H1 (cell line): ENCODE measurements at regions not wholly inside any gene's neighbourhood (a gene's known extent, or its start where the extent isn't known, plus 50 kb on each side); places are given as distances from the start of the nearest gene placed in this dataset.
A peak's percentile ranks its signal among the peaks of the same experiment; 100 is the strongest.

ENCODE experiments used
- CTCF ChIA-PET: fragments of 300-600 bp; sonication (Branson Sonifier 250); formaldehyde crosslinking; loops from one replicate; lab custom pipeline; 2021; ENCODE audit not compliant: partially characterized antibody; lab: Charles Lee
- POLR2A ChIA-PET: fragments of 300-600 bp; sonication (Branson Sonifier 250); formaldehyde crosslinking; loops from one replicate; lab custom pipeline; 2021; ENCODE audit warnings: inconsistent platforms; ENCODE audit not compliant: partially characterized antibody; lab: Charles Lee
- DNase-seq, 2 experiments: peaks; one replicate each; pipeline versions ENCODE4 v3.0.0 to v3.0.0-alpha.2; 2010 to 2022; ENCODE audit warnings: low spot score in 2 of 2, low read depth in 1 of 2, mixed read lengths in 1 of 2
- FAIRE-seq: peaks from 2 replicates; lab custom pipeline; 2011; peaks lifted over from hg19 to GRCh38; lab: Jason Lieb, UNC
- H2AFZ ChIP-seq: 2 replicates; pipeline ENCODE4 v1.8.1; 2012; ENCODE audit warnings: low read length, inconsistent platforms
- H2AK5ac ChIP-seq: 2 replicates; pipeline ENCODE4 v1.6.1; 2013; ENCODE audit warnings: low read depth, low read length
- H2BK120ac ChIP-seq: replicated peaks from 2 replicates; pipeline ENCODE3; 2013; ENCODE audit warnings: low read depth, low read length, inconsistent platforms
- H2BK12ac ChIP-seq: 2 replicates; pipeline ENCODE4 v1.6.1; 2013; ENCODE audit warnings: low read depth, low read length
- H2BK15ac ChIP-seq: 2 replicates; pipeline ENCODE4 v1.6.1; 2013; ENCODE audit warnings: low read length
- H2BK20ac ChIP-seq: 2 replicates; pipeline ENCODE4 v1.6.1; 2013; ENCODE audit warnings: low read length
- H2BK5ac ChIP-seq: 2 replicates; pipeline ENCODE4 v1.6.1; 2013; ENCODE audit warnings: low read depth, low read length
- H3K14ac ChIP-seq: 2 replicates; pipeline ENCODE4 v1.6.1; 2013; ENCODE audit warnings: inconsistent platforms; ENCODE audit not compliant: insufficient read length
- H3K18ac ChIP-seq: 2 replicates; pipeline ENCODE4 v1.6.1; 2013; ENCODE audit warnings: low read length; ENCODE audit errors: extremely low read depth
- H3K23ac ChIP-seq: 2 replicates; pipeline ENCODE4 v1.6.1; 2013; ENCODE audit warnings: inconsistent platforms; ENCODE audit not compliant: insufficient read length
- H3K23me2 ChIP-seq: 2 replicates; pipeline ENCODE4 v1.6.1; 2013; ENCODE audit warnings: low read depth, low read length
- H3K27ac ChIP-seq: 2 replicates; pipeline ENCODE4 v1.6.1; 2011; ENCODE audit warnings: low read depth, low read length, inconsistent platforms
- H3K27me3 ChIP-seq, 4 experiments: replicated peaks in 1 of 4; 1 replicate in 1 of 4; 2 replicates in 3 of 4; pipeline versions ENCODE4 v1.6.1 to v1.8.1; 2011 to 2013; ENCODE audit warnings: low read length in 3 of 4, mild to moderate bottlenecking in 3 of 4, inconsistent platforms in 2 of 4, mixed read lengths in 2 of 4, moderate library complexity in 1 of 4; ENCODE audit not compliant: control insufficient read depth in 3 of 4, insufficient read depth in 3 of 4; ENCODE audit errors: extremely low read depth in 1 of 4
- H3K36me3 ChIP-seq, 4 experiments: 2 replicates each; pipeline versions ENCODE4 v1.6.1 to v1.8.1; 2011 to 2013; ENCODE audit warnings: mild to moderate bottlenecking in 4 of 4, low read length in 3 of 4, moderate library complexity in 2 of 4, control low read depth in 1 of 4, inconsistent platforms in 1 of 4; ENCODE audit not compliant: insufficient read depth in 4 of 4, control insufficient read depth in 2 of 4
- H3K4ac ChIP-seq: replicated peaks from 2 replicates; pipeline ENCODE3; 2013; ENCODE audit warnings: low read length, low read depth, mixed read lengths, inconsistent platforms; ENCODE audit not compliant: insufficient read length
- H3K4me1 ChIP-seq, 4 experiments: replicated peaks in 1 of 4; 1 replicate in 1 of 4; 2 replicates in 3 of 4; pipeline versions ENCODE4 v1.6.1 to v1.8.1; 2011 to 2013; ENCODE audit warnings: low read length in 3 of 4, inconsistent platforms in 2 of 4, mixed read lengths in 1 of 4; ENCODE audit not compliant: insufficient read depth in 4 of 4, control insufficient read depth in 3 of 4
- H3K4me2 ChIP-seq, 2 experiments: 2 replicates each; pipeline versions ENCODE4 v1.6.1 to v1.8.1; 2011 to 2013; ENCODE audit warnings: low read depth in 2 of 2, low read length in 2 of 2, control low read depth in 1 of 2, inconsistent platforms in 1 of 2, mild to moderate bottlenecking in 1 of 2; ENCODE audit not compliant: insufficient read depth in 1 of 2
- H3K4me3 ChIP-seq, 4 experiments: fragments of 200-600, 300-600 bp in 1 of 4; sonication (generic), shearing (Covaris generic), sonication (Bioruptor Twin) in 1 of 4; 2 replicates each; pipeline versions ENCODE4 v1.5.1 to v1.8.1; 2011 to 2016; ENCODE audit warnings: low read length in 4 of 4, low read depth in 3 of 4, control low read depth in 2 of 4, inconsistent platforms in 2 of 4, mild to moderate bottlenecking in 2 of 4, mixed read lengths in 1 of 4, moderate library complexity in 1 of 4; ENCODE audit not compliant: insufficient read depth in 2 of 4; ENCODE audit errors: extremely low read depth in 1 of 4
- H3K56ac ChIP-seq: replicated peaks from 2 replicates; pipeline ENCODE3; 2013; ENCODE audit warnings: low read depth, mild to moderate bottlenecking, mixed read lengths, low read length, inconsistent platforms; ENCODE audit not compliant: insufficient read length
- H3K79me1 ChIP-seq: 2 replicates; pipeline ENCODE4 v1.6.1; 2013; ENCODE audit warnings: low read depth, low read length, control low read depth
- H3K79me2 ChIP-seq, 2 experiments: 2 replicates each; pipeline versions ENCODE4 v1.6.1 to v1.8.1; 2012 to 2013; ENCODE audit warnings: low read length in 2 of 2, mild to moderate bottlenecking in 2 of 2, inconsistent platforms in 1 of 2; ENCODE audit not compliant: insufficient read depth in 2 of 2, control insufficient read depth in 1 of 2
- H3K9ac ChIP-seq, 4 experiments: replicated peaks in 1 of 4; 1 replicate in 1 of 4; 2 replicates in 3 of 4; pipeline versions ENCODE4 v1.6.1 to v1.8.1; 2011 to 2013; ENCODE audit warnings: low read depth in 3 of 4, low read length in 3 of 4, control low read depth in 2 of 4, mild to moderate bottlenecking in 2 of 4, moderate library complexity in 2 of 4, inconsistent platforms in 1 of 4; ENCODE audit errors: extremely low read depth in 1 of 4
- H3K9me3 ChIP-seq, 2 experiments: 2 replicates each; pipeline versions ENCODE4 v1.6.1 to v1.8.1; 2012 to 2013; ENCODE audit warnings: mild to moderate bottlenecking in 2 of 2, moderate library complexity in 2 of 2, control low read depth in 1 of 2, inconsistent platforms in 1 of 2, low read depth in 1 of 2, low read length in 1 of 2, mixed read lengths in 1 of 2; ENCODE audit not compliant: insufficient read depth in 2 of 2
- H4K20me1 ChIP-seq, 2 experiments: replicated peaks in 1 of 2; 2 replicates each; pipeline versions ENCODE3 to v1.8.1; 2011 to 2013; ENCODE audit warnings: inconsistent platforms in 2 of 2, low read length in 2 of 2, mild to moderate bottlenecking in 1 of 2; ENCODE audit not compliant: insufficient read depth in 2 of 2, control insufficient read depth in 1 of 2
- H4K5ac ChIP-seq: 2 replicates; pipeline ENCODE4 v1.6.1; 2013; ENCODE audit warnings: low read length, low read depth, mixed read lengths, inconsistent platforms; ENCODE audit not compliant: insufficient read length
- H4K8ac ChIP-seq: 2 replicates; pipeline ENCODE4 v1.8.0; 2013; ENCODE audit warnings: mild to moderate bottlenecking, moderate library complexity, low read length, inconsistent platforms; ENCODE audit not compliant: insufficient read depth; ENCODE audit errors: extremely low read depth
- H4K91ac ChIP-seq: replicated peaks from 2 replicates; pipeline ENCODE3; 2013; ENCODE audit warnings: low read length, mixed read lengths, inconsistent platforms; ENCODE audit not compliant: insufficient read length
- EGR1 ChIP-seq: IDR thresholded peaks from 2 replicates; pipeline ENCODE4 v1.6.1; 2011; ENCODE audit warnings: low read depth, low read length, borderline replicate concordance
- TCF12 ChIP-seq: IDR thresholded peaks from 2 replicates; pipeline ENCODE4 v1.6.1; 2011; ENCODE audit warnings: low read depth, mild to moderate bottlenecking, low read length
- WGBS, 2 experiments: shearing (Covaris generic) in 1 of 2; methylation state at CpG; one replicate each; pipeline versions ENCODE4 v1.1.6 to v1.1.7; 2013 to 2015; ENCODE audit warnings: low lambda C conversion rate in 2 of 2, mixed read lengths in 2 of 2, inconsistent platforms in 1 of 2, low coverage in 1 of 2, missing lambda C conversion rate in 1 of 2; ENCODE audit not compliant: insufficient replicate concordance in 2 of 2, insufficient coverage in 1 of 2, insufficient read length in 1 of 2; ENCODE audit errors: extremely low coverage in 1 of 2, missing lambda C conversion rate in 1 of 2; 5-methylcytosine and 5-hydroxymethylcytosine counted together

DNA sequence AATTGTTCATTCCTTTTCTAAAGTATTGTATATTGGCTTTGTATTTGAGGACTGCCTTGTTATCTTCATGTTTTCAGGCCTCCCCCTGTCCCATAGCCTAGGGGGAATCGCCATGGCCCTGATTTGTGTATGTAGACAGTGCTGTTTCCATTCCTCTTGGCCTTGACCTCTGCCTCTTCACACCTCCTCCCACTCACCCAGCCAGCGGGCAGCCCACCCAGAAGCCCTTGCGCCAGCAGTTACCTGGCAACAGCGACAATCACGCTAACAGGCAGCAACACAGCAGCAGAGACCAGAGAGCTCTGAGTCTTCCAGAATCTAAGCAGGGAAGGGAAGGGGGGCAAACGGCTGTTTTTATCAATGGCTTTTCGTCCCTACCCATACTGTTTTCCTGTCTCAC is 50.0 kb upstream of the NPL start:
- no peak overlapping the region for H3K18ac ChIP-seq
- no peak overlapping the region for H2BK20ac ChIP-seq
- no peaks in the 10 kb centered on the region for H3K23me2 ChIP-seq
- no peak overlapping the region for H3K4me3 ChIP-seq
- no peak overlapping the region for H2BK120ac ChIP-seq
- POLR2A ChIA-PET, result interaction anchor here (1.8 kb wide), 1 partner anchor 124 kb away, joined by 11 read pairs; no protein-coding TSS in a partner anchor
- H3K4ac ChIP-seq, result no peak overlapping the region
- no peaks in the 10 kb centered on the region for H3K36me3 ChIP-seq
- H2BK15ac ChIP-seq, result no peak overlapping the region
- H3K4me2 ChIP-seq, result no peak overlapping the region
- H2AFZ ChIP-seq, result no peak overlapping the region
- 85% methylated on average over 7 of the region's 7 CpGs; no CpG with 5 or more reads in 1 of the 2 experiments for WGBS, 2 experiments
- H2BK12ac ChIP-seq, result no peak overlapping the region
- H3K9ac ChIP-seq, result no peak overlapping the region
- no peak overlapping the region for H4K5ac ChIP-seq
- no peak overlapping the region for H3K14ac ChIP-seq
- H4K8ac ChIP-seq, result no peak overlapping the region
- H3K27me3 ChIP-seq, result no peaks in the 10 kb centered on the region
- TF ChIP-seq EGR1, result peak; percentile 44; the same call in 1 of the 2 replicates
- TF ChIP-seq TCF12, result no peak
- H3K56ac ChIP-seq, result no peak overlapping the region
- CTCF ChIA-PET, result interaction anchor here (1.2 kb wide), 1 partner anchor 43 kb away, joined by 7 read pairs; no protein-coding TSS in a partner anchor
- H3K79me2 ChIP-seq, result no peaks in the 10 kb centered on the region
- no peak overlapping the region for H3K23ac ChIP-seq
- no peak overlapping the region for H3K27ac ChIP-seq
- no peaks in the 10 kb centered on the region for H3K4me1 ChIP-seq
- DNase-seq (no peak), FAIRE-seq (no peak)
- H4K91ac ChIP-seq, result no peak overlapping the region
- H3K79me1 ChIP-seq, result no peaks in the 10 kb centered on the region
- no peak overlapping the region for H2AK5ac ChIP-seq
- H4K20me1 ChIP-seq, result no peaks in the 10 kb centered on the region
- H3K9me3 ChIP-seq, result peaks cover 6 to 7% of the 10 kb centered on the region in 2 experiments
- no peak overlapping the region for H2BK5ac ChIP-seq
